H9 (cell line): ENCODE measurements at regions not wholly inside any gene's neighbourhood (a gene's known extent, or its start where the extent isn't known, plus 50 kb on each side); places are given as distances from the start of the nearest gene placed in this dataset.

ENCODE experiments used
- DNase-seq: peaks from one replicate; pipeline ENCODE4 v3.0.0-alpha.2; 2017
- H2AFZ ChIP-seq: one replicate; pipeline ENCODE4 v1.6.1; 2013; ENCODE audit warnings: mild to moderate bottlenecking, low read length, control low read depth, moderate library complexity
- H2AK5ac ChIP-seq: 2 replicates; pipeline ENCODE4 v1.6.1; 2013; ENCODE audit warnings: low read length, control low read depth, mixed read lengths; ENCODE audit not compliant: insufficient read length
- H2BK120ac ChIP-seq: one replicate; pipeline ENCODE4 v1.6.1; 2013; ENCODE audit warnings: low read depth, mild to moderate bottlenecking, low read length, control low read depth, inconsistent platforms; ENCODE audit not compliant: poor library complexity, severe bottlenecking
- H2BK12ac ChIP-seq: 2 replicates; pipeline ENCODE4 v1.6.1; 2013; ENCODE audit warnings: low read length, control low read depth, mixed read lengths, low read depth; ENCODE audit not compliant: insufficient read length
- H2BK15ac ChIP-seq: 2 replicates; pipeline ENCODE4 v1.6.1; 2013; ENCODE audit warnings: low read depth, low read length, control low read depth
- H2BK20ac ChIP-seq: one replicate; pipeline ENCODE4 v1.6.1; 2013; ENCODE audit warnings: low read depth, mild to moderate bottlenecking, low read length, control low read depth, inconsistent platforms; ENCODE audit not compliant: poor library complexity, severe bottlenecking
- H2BK5ac ChIP-seq: 2 replicates; pipeline ENCODE4 v1.6.1; 2013; ENCODE audit warnings: low read length, control low read depth, mixed read lengths; ENCODE audit not compliant: insufficient read length
- H3K14ac ChIP-seq: 2 replicates; pipeline ENCODE4 v1.6.1; 2013; ENCODE audit warnings: low read length, control low read depth; ENCODE audit not compliant: insufficient read depth
- H3K18ac ChIP-seq: 2 replicates; pipeline ENCODE4 v1.6.1; 2013; ENCODE audit warnings: low read depth, mild to moderate bottlenecking, mixed read lengths, low read length, control low read depth; ENCODE audit not compliant: insufficient read length
- H3K23ac ChIP-seq: 2 replicates; pipeline ENCODE4 v1.6.1; 2013; ENCODE audit warnings: low read length, control low read depth, mixed read lengths, low read depth; ENCODE audit not compliant: insufficient read length
- H3K23me2 ChIP-seq: 2 replicates; pipeline ENCODE4 v1.6.1; 2013; ENCODE audit warnings: low read depth, mild to moderate bottlenecking, mixed read lengths, low read length, control low read depth; ENCODE audit not compliant: insufficient read length, poor library complexity, severe bottlenecking
- H3K27ac ChIP-seq: 2 replicates; pipeline ENCODE4 v1.5.1; 2013; ENCODE audit warnings: low read length, control low read depth, mixed read lengths, low read depth; ENCODE audit not compliant: insufficient read length
- H3K27me3 ChIP-seq: 2 replicates; pipeline ENCODE4 v1.6.1; 2013; ENCODE audit warnings: low read length, control low read depth, inconsistent platforms; ENCODE audit not compliant: insufficient read depth
- H3K4ac ChIP-seq: 2 replicates; pipeline ENCODE4 v1.6.1; 2013; ENCODE audit warnings: low read depth, mild to moderate bottlenecking, control low read depth, inconsistent platforms, low read length, moderate library complexity
- H3K4me1 ChIP-seq: 2 replicates; pipeline ENCODE4 v1.6.1; 2013; ENCODE audit warnings: low read length, control low read depth, inconsistent platforms; ENCODE audit not compliant: insufficient read depth
- H3K4me2 ChIP-seq: 2 replicates; pipeline ENCODE4 v1.6.1; 2013; ENCODE audit warnings: low read length, control low read depth, mixed read lengths; ENCODE audit not compliant: insufficient read length, insufficient read depth
- H3K56ac ChIP-seq: 2 replicates; pipeline ENCODE4 v1.6.1; 2013; ENCODE audit warnings: low read depth, mild to moderate bottlenecking, mixed read lengths, low read length, control low read depth; ENCODE audit not compliant: insufficient read length
- H3K79me1 ChIP-seq: 2 replicates; pipeline ENCODE4 v1.6.1; 2013; ENCODE audit warnings: low read depth, mild to moderate bottlenecking, moderate library complexity, low read length, control low read depth, inconsistent platforms; ENCODE audit not compliant: insufficient read depth, poor library complexity, severe bottlenecking
- H3K79me2 ChIP-seq: 2 replicates; pipeline ENCODE4 v1.6.1; 2013; ENCODE audit warnings: low read length, control low read depth, inconsistent platforms; ENCODE audit not compliant: insufficient read depth
- H3K9ac ChIP-seq: 2 replicates; pipeline ENCODE4 v1.6.1; 2013; ENCODE audit warnings: low read length, control low read depth, mixed read lengths; ENCODE audit not compliant: insufficient read length; ENCODE audit errors: extremely low read depth
- H3K9me3 ChIP-seq: one replicate; pipeline ENCODE4 v1.6.1; 2013; ENCODE audit warnings: low read depth, low read length, inconsistent platforms; ENCODE audit not compliant: control insufficient read depth
- H3T11ph ChIP-seq: one replicate; pipeline ENCODE4 v1.6.1; 2013; ENCODE audit warnings: mild to moderate bottlenecking, low read length, control low read depth, inconsistent platforms
- H4K20me1 ChIP-seq: one replicate; pipeline ENCODE4 v1.6.1; 2013; ENCODE audit not compliant: control insufficient read depth, insufficient read length, insufficient read depth
- H4K5ac ChIP-seq: 2 replicates; pipeline ENCODE4 v1.6.1; 2013; ENCODE audit warnings: low read depth, mild to moderate bottlenecking, mixed read lengths, low read length, control low read depth; ENCODE audit not compliant: insufficient read length
- H4K8ac ChIP-seq: replicated peaks from 2 replicates; pipeline ENCODE4 v1.6.1; 2013; ENCODE audit warnings: low read length, control low read depth, mixed read lengths, low read depth; ENCODE audit not compliant: insufficient read length
- H4K91ac ChIP-seq: 2 replicates; pipeline ENCODE4 v1.6.1; 2013; ENCODE audit warnings: low read depth, mild to moderate bottlenecking, moderate library complexity, mixed read lengths, low read length, control low read depth; ENCODE audit not compliant: insufficient read length
- H3K27ac Mint-ChIP-seq, 3 experiments: 2 replicates in 2 of 3; 3 replicates in 1 of 3; pipeline ENCODE4 v1.8.0; 2020 to 2021; ENCODE audit warnings: mixed read lengths in 3 of 3, mild to moderate bottlenecking in 1 of 3, moderate library complexity in 1 of 3
- H3K27me3 Mint-ChIP-seq: 2 replicates; pipeline ENCODE4 v1.8.0; 2021; ENCODE audit warnings: low read depth, mild to moderate bottlenecking, moderate library complexity, mixed read lengths
- H3K36me3 Mint-ChIP-seq, 3 experiments: 2 replicates in 2 of 3; 3 replicates in 1 of 3; pipeline ENCODE4 v1.8.0; 2020 to 2021; ENCODE audit warnings: low read depth in 3 of 3, mixed read lengths in 3 of 3; ENCODE audit not compliant: insufficient read depth in 1 of 3
- H3K4me1 Mint-ChIP-seq, 2 experiments: 2 replicates each; pipeline ENCODE4 v1.8.0; 2020; ENCODE audit warnings: mixed read lengths in 2 of 2
- H3K4me3 Mint-ChIP-seq, 2 experiments: 2 replicates in 1 of 2; 3 replicates in 1 of 2; pipeline ENCODE4 v1.8.0; 2020 to 2021; ENCODE audit warnings: mild to moderate bottlenecking in 2 of 2, mixed read lengths in 2 of 2, moderate library complexity in 1 of 2
- H3K9me3 Mint-ChIP-seq, 2 experiments: 2 replicates in 1 of 2; 3 replicates in 1 of 2; pipeline ENCODE4 v1.8.0; 2020; ENCODE audit warnings: mild to moderate bottlenecking in 2 of 2, mixed read lengths in 2 of 2, moderate library complexity in 1 of 2
- CTCF ChIP-seq: fragments of 200-600 bp; sonication (generic); conservative IDR thresholded peaks from 3 replicates; pipeline ENCODE4 v1.8.0; 2021; ENCODE audit warnings: antibody characterized with exemption, mild to moderate bottlenecking
- WGBS: extraction: QIAGEN DNeasy Blood & Tissue Kit; methylation state at CpG from one replicate; pipeline ENCODE4 v1.1.7; 2013; ENCODE audit warnings: missing lambda C conversion rate, low lambda C conversion rate, mixed read lengths; ENCODE audit not compliant: insufficient read length; ENCODE audit errors: extremely low coverage; 5-methylcytosine and 5-hydroxymethylcytosine counted together

- Histone ChIP-seq H4K91ac (no peak overlapping the region), H3K18ac (no peak overlapping the region), H3K79me2 (no peaks in the 10 kb centered on the region), H2BK20ac (no peak overlapping the region), H3K9me3 (no peaks in the 10 kb centered on the region), H3T11ph (no peak overlapping the region), H4K5ac (no peak overlapping the region), H3K9ac (no peak overlapping the region), H3K4ac (no peak overlapping the region), H3K27ac (no peak overlapping the region), H3K4me2 (no peak overlapping the region), H2BK5ac (no peak overlapping the region), H4K8ac (no peak overlapping the region), H3K23ac (no peak overlapping the region), H2AK5ac (no peak overlapping the region), H3K27me3 (no peaks in the 10 kb centered on the region), H2AFZ (no peak overlapping the region), H3K4me1 (no peaks in the 10 kb centered on the region), H2BK15ac (no peak overlapping the region), H3K56ac (no peak overlapping the region), H3K79me1 (no peaks in the 10 kb centered on the region), H2BK120ac (no peak overlapping the region), H3K14ac (no peak overlapping the region; the same call in 1 of the 2 replicates), H2BK12ac (no peak overlapping the region), H4K20me1 (no peaks in the 10 kb centered on the region), H3K23me2 (peaks cover 6% of the 10 kb centered on the region)
- Mint-ChIP-seq H3K4me3 (no peak overlapping the region), H3K4me1 (peaks cover 37 to 64% of the 10 kb centered on the region in 2 experiments), H3K27me3 (peaks cover 50% of the 10 kb centered on the region), H3K9me3 (no peaks in the 10 kb centered on the region), H3K27ac (no peak overlapping the region), H3K36me3 (no peaks in the 10 kb centered on the region)
- DNase-seq = no peak
- no peak for TF ChIP-seq CTCF
- WGBS = no CpG with 5 or more reads among the region's 5 CpGs
These were observed 65.4 kb upstream of the CASZ1 start for GRCh38 chr1:10861822-10862221.
